SJCRH30 (cell line): ENCODE measurements at regions not wholly inside any gene's neighbourhood (a gene's known extent, or its start where the extent isn't known, plus 50 kb on each side); places are given as distances from the start of the nearest gene placed in this dataset.
"Not testable (repeated sequence)": the region's sequence is repeated elsewhere in the genome, so short reads cannot be mapped to it uniquely, and the experiment has no call there.

Experiments
- DNase-seq, 2 experiments: peaks; one replicate each; pipeline ENCODE4 v3.0.0-alpha.2; 2015 to 2020
- H3K27ac ChIP-seq: fragments of 250-450 bp; sonication (Bioruptor Pico); 2 replicates; pipeline ENCODE4 v1.5.1; 2020; ENCODE audit warnings: mild to moderate bottlenecking, moderate library complexity
- H3K27me3 ChIP-seq: fragments of 250-450 bp; sonication (Bioruptor Pico); 2 replicates; pipeline ENCODE4 v1.5.1; 2020; ENCODE audit warnings: mild to moderate bottlenecking, moderate library complexity
- H3K36me3 ChIP-seq: fragments of 250-450 bp; sonication (Bioruptor Pico); 2 replicates; pipeline ENCODE4 v1.5.1; 2020; ENCODE audit warnings: mild to moderate bottlenecking, moderate library complexity
- H3K4me1 ChIP-seq: fragments of 250-450 bp; sonication (Bioruptor Pico); 2 replicates; pipeline ENCODE4 v1.5.1; 2020; ENCODE audit warnings: mild to moderate bottlenecking, moderate library complexity
- H3K4me3 ChIP-seq: fragments of 250-450 bp; sonication (Bioruptor Pico); 2 replicates; pipeline ENCODE4 v1.5.1; 2020; ENCODE audit warnings: mild to moderate bottlenecking, moderate library complexity
- H3K9me3 ChIP-seq: fragments of 250-450 bp; sonication (Bioruptor Pico); replicated peaks from 2 replicates; pipeline ENCODE4 v1.5.1; 2020; ENCODE audit warnings: mild to moderate bottlenecking, moderate library complexity

DNA sequence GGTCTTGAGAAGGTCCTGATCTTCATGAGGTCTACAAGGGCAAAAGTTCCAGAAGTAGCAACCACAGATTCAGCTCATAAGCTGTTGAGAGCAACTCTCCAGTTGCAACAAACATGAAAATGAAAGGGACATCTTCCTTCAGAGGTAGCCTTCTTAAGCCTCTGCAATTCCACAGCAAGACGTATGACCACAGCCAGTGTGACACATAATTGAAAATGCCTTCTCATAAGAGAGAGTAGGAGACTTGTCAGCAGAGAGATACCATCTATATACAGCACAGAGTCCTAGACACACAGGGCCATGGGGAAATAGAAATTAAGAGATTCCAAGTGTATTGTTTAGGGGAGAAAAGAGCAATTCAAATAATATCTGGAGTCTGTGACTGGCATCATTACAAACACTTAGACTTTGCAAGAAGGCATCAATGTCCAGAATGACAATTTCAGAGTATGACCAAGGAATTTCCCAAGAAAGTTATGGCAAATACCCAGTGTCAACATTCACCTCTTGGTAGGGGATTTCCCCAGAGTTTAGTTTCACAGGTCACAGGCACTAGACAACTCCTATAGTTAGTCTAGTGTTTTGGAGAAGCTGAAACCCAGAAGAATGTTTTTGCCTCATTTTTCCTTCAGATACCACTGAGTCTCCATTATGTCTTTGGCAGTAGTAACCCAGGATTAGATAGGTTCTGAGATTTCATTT is 340.3 kb downstream of the ZNF674 start:
- no peak for DNase-seq
- Histone ChIP-seq H3K9me3 (no peaks in the 10 kb centered on the region), H3K4me3 (no peak overlapping the region), H3K27ac (no peak overlapping the region), H3K27me3 (no peaks in the 10 kb centered on the region), H3K36me3 (no peaks in the 10 kb centered on the region), H3K4me1 (no peaks in the 10 kb centered on the region)

DNA sequence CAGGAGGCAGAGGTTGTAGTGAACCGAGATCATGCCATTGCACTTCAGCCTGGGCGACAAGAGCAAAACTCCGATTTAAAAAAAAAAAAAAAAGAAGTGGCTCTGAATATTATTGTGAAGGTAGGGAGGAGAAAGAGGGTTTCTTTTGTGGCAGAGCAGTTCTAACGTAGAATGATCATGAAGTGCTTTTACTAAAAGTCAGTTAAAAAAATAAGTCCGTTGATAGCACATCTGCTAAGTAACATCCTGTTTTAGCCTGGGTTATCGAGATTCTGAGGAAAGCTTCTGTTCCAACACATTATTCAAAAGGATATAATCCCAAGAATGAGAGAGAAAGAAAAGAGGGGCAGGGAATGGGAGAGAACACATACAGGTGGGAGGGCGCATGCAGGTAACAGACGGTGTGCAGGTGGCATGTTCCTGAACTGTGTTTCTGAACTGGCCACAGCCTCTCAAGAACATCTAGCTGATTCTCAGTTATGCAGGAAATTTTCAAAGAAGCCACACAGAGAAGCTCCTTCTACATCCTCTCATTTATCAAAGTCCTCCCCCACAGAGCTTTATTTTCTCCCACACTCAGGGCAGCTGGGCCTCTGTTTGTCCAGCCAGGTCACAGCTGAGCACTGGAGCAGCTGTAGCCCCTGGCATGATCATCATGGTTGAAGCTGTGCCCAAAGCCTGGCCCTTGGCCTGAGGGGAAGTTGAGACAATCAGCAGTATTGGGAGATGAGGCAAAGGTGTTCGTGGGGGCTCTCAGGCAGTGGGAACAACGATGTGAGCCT is 342.3 kb downstream of the ZNF674 start:
- H3K4me1 ChIP-seq: no peaks in the 10 kb centered on the region
- DNase-seq: no peak
- H3K27me3 ChIP-seq: no peaks in the 10 kb centered on the region
- H3K9me3 ChIP-seq: no peaks in the 10 kb centered on the region
- no peak overlapping the region for H3K4me3 ChIP-seq
- H3K36me3 ChIP-seq: no peaks in the 10 kb centered on the region
- no peak overlapping the region for H3K27ac ChIP-seq

- H3K4me3 ChIP-seq: no peak overlapping the region
- no peak overlapping the region for H3K27ac ChIP-seq
- no peaks in the 10 kb centered on the region for H3K4me1 ChIP-seq
- no peaks in the 10 kb centered on the region for H3K27me3 ChIP-seq
- no peaks in the 10 kb centered on the region for H3K36me3 ChIP-seq
- no peak for DNase-seq
- H3K9me3 ChIP-seq: no peaks in the 10 kb centered on the region
Observed at GRCh38 chrX:46200413-46200812, 344.8 kb downstream of the ZNF674 start.

- Histone ChIP-seq H3K4me3 (no peak overlapping the region), H3K27ac (no peak overlapping the region), H3K36me3 (no peaks in the 10 kb centered on the region), H3K27me3 (no peaks in the 10 kb centered on the region), H3K4me1 (no peaks in the 10 kb centered on the region), H3K9me3 (no peaks in the 10 kb centered on the region)
- DNase-seq: no peak
Observed at GRCh38 chrX:46198858-46199257, 346.4 kb downstream of the ZNF674 start.

- H3K27ac ChIP-seq, H3K36me3 ChIP-seq, H3K9me3 ChIP-seq, H3K4me3 ChIP-seq, H3K27me3 ChIP-seq, DNase-seq, H3K4me1 ChIP-seq: not testable (repeated sequence)
Observed at GRCh38 chrX:46186811-46187106, 358.5 kb downstream of the ZNF674 start.

DNA sequence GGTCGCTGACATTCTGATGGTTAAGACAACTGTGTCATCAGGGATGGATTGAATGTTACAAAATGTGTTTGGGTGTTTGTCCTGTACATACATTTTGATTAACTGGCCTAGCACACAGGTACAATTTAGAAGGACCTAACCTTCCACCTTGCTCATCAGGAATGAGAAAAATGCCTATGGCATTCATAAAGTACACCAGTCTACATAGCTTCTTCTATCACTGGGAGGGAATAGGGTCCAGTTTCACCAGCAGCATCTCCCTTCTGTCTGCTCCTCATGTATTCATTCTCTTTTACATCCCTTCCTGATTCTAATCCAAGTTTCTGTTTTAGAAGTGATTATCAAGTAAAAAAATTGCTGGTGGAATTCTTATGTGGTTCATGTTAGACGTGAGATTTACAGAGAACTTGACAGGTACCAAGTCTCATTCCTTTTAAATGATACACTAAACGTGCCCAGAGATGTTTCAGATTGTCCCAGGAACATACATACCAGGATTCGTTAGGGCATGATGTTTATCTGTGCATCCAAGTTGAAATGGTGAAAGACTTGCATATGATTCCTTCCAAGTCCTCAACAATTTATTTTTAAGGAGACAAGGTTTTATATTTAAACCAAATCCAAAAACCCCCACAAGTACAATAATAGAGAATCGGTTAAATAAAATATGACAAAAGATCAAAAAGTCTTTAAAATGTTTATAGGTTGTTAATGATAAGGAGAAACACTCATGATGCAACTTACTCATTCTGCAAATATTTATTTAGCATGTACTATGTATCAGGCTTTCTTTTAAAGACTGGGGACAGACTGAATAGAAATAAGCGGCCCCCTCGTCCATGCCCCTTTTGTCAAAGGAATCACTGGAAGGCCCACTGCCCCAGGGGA is 359.1 kb downstream of the ZNF674 start:
- H3K4me1 ChIP-seq: no peaks in the 10 kb centered on the region
- DNase-seq: no peak
- H3K27me3 ChIP-seq: no peaks in the 10 kb centered on the region
- H3K36me3 ChIP-seq: no peaks in the 10 kb centered on the region
- H3K9me3 ChIP-seq: no peaks in the 10 kb centered on the region
- H3K4me3 ChIP-seq: no peak overlapping the region
- no peak overlapping the region for H3K27ac ChIP-seq

DNA sequence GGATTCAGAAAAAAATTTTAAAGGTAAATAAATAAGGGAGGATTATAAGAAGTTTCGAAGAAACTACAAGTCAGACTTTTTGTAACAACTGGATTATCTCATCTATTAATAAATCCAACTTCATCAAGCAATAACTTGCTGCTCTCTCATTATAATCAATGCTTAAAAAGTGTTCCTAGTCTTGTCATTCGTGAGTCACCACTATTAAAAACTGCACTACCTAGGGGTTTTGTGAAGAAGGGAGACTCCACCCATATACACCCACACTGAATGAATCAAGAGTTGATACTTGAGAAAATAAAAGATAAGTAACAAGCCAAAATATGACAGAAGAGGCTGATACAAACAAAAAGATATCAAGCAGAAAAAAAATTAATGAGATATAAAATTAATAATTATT is 360.5 kb downstream of the ZNF674 start:
- no peak overlapping the region for H3K4me3 ChIP-seq
- no peaks in the 10 kb centered on the region for H3K9me3 ChIP-seq
- no peaks in the 10 kb centered on the region for H3K36me3 ChIP-seq
- DNase-seq: no peak
- H3K27me3 ChIP-seq: no peaks in the 10 kb centered on the region
- no peak overlapping the region for H3K27ac ChIP-seq
- H3K4me1 ChIP-seq: no peaks in the 10 kb centered on the region

DNA sequence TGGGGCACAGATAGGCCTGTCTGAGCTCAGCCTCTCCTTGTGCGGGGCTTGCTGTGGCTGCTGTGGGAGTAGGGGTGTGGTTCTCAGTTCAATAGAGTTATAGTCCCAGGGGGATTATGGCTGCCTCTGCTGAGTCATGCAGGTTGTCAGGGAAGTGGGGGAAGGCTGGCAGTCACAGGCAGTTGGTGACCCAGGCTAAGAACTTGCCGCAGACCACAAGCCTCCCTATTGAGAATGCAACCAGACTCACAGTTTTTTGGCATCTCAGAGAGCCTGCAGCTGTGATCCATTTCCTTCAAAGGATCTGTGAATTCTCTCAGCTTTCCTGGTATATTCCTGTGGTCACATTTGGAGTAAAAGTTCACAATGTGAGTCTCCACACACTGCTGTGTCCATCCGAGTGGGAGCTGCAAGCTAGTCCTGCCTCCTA is 364.9 kb downstream of the ZNF674 start:
- DNase-seq: peak; percentile 43 to 53
- Histone ChIP-seq H3K36me3 (no peaks in the 10 kb centered on the region), H3K27me3 (no peaks in the 10 kb centered on the region), H3K27ac (no peak overlapping the region), H3K9me3 (no peaks in the 10 kb centered on the region), H3K4me1 (no peaks in the 10 kb centered on the region), H3K4me3 (no peak overlapping the region)

DNA sequence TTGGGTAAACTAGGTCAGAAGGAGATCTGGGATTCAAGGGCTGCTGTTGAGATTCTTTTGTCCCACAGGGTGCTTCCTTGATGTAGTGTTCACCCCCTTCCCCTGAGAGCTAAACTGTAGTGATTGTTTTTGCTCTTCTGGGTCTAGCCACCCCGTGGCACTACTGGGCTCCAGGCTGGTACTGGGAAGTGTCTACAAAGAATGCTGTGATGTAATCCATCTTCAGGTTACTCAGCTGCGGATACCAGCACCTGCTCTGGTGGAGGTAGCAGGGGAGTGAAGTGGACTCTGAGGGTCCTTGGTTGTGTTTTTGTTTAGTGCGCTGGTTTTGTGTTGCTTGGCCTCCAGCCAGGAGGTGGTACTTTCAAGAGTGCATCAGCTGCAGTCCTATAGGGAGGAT is 365.5 kb downstream of the ZNF674 start:
- Histone ChIP-seq H3K4me1 (no peaks in the 10 kb centered on the region), H3K36me3 (no peaks in the 10 kb centered on the region), H3K4me3 (no peak overlapping the region), H3K27ac (no peak overlapping the region), H3K9me3 (no peaks in the 10 kb centered on the region), H3K27me3 (no peaks in the 10 kb centered on the region)
- peak; percentile 0 to 2 for DNase-seq

GRCh38 chrX:46178763-46179162 is 366.5 kb downstream of the ZNF674 start:
- no peaks in the 10 kb centered on the region for H3K36me3 ChIP-seq
- H3K4me1 ChIP-seq: no peaks in the 10 kb centered on the region
- no peaks in the 10 kb centered on the region for H3K27me3 ChIP-seq
- H3K4me3 ChIP-seq: no peak overlapping the region
- no peak overlapping the region for H3K27ac ChIP-seq
- no peak for DNase-seq
- H3K9me3 ChIP-seq: no peaks in the 10 kb centered on the region

- H3K27me3 ChIP-seq: no peaks in the 10 kb centered on the region
- H3K4me3 ChIP-seq: no peak overlapping the region
- H3K27ac ChIP-seq: no peak overlapping the region
- DNase-seq: no peak
- no peaks in the 10 kb centered on the region for H3K4me1 ChIP-seq
- no peaks in the 10 kb centered on the region for H3K9me3 ChIP-seq
- H3K36me3 ChIP-seq: no peaks in the 10 kb centered on the region
Observed at GRCh38 chrX:46173159-46173558, 372.1 kb downstream of the ZNF674 start.

DNA sequence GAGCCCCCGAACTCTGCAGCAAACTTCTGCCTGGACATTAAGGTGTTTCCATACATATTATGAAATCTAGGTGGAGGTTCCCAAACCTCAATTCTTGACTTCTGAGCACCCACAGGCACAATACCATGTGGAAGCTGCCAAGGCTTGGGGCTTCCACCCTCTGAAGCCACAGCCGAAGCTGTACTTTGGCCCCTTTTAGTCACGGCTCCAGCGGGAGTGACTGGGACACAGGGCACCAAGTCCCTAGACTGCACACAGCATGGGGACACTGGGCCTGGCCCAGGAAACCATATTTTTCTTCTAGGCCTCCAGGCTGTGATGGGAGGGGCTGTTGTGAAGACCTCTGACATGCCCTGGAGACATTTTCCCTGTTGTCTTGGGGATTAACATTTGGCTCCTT is 373.8 kb downstream of the ZNF674 start:
- not testable (repeated sequence) for H3K27ac ChIP-seq, H3K4me3 ChIP-seq, H3K36me3 ChIP-seq, H3K9me3 ChIP-seq, H3K27me3 ChIP-seq, H3K4me1 ChIP-seq, DNase-seq

GRCh38 chrX:46169808-46170207 is 375.4 kb downstream of the ZNF674 start:
- no peak overlapping the region for H3K27ac ChIP-seq
- no peaks in the 10 kb centered on the region for H3K36me3 ChIP-seq
- H3K9me3 ChIP-seq: no peaks in the 10 kb centered on the region
- no peaks in the 10 kb centered on the region for H3K27me3 ChIP-seq
- H3K4me3 ChIP-seq: no peak overlapping the region
- DNase-seq: no peak
- H3K4me1 ChIP-seq: no peaks in the 10 kb centered on the region

- Histone ChIP-seq H3K27me3 (no peaks in the 10 kb centered on the region), H3K4me3 (no peak overlapping the region), H3K27ac (no peak overlapping the region), H3K9me3 (no peaks in the 10 kb centered on the region), H3K4me1 (no peaks in the 10 kb centered on the region), H3K36me3 (no peaks in the 10 kb centered on the region)
- no peak for DNase-seq
Observed at GRCh38 chrX:46168254-46168653, 377.0 kb downstream of the ZNF674 start.

- H3K36me3 ChIP-seq: no peaks in the 10 kb centered on the region
- no peak overlapping the region for H3K4me3 ChIP-seq
- H3K9me3 ChIP-seq: no peaks in the 10 kb centered on the region
- H3K27ac ChIP-seq: no peak overlapping the region
- no peak for DNase-seq
- H3K27me3 ChIP-seq: no peaks in the 10 kb centered on the region
- no peaks in the 10 kb centered on the region for H3K4me1 ChIP-seq
Observed at GRCh38 chrX:46165866-46166265, 379.4 kb downstream of the ZNF674 start.
